ENCODE measurements at regions not wholly inside any gene's neighbourhood (a gene's known extent, or its start where the extent isn't known, plus 50 kb on each side); places are given as distances from the start of the nearest gene placed in this dataset.

DNA sequence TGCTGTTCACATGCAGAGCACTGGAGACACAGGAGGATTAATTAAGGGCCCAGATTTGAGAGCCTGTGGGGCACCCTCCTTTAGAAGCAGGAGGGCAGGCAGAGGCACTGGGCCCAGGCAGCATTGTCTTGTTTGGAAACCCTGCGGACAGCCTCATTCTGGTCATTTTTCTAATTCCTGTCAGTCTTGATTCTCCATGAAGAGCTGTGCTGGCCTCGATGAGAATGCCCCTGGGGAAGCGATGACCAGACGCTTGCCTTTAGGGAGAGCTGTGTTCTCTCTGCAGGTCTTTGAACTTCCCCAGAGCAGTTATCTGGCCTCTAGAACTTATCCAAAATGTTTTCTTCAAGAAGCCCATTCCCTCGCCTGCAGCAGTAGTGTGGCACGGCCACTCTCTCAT, 117.8 kb upstream of the PTCH1 start:
- H3K27ac ChIP-seq (ENCODE audit: extremely low read depth, low read depth, low read length) = no peak overlapping the region
- H3K4me3 ChIP-seq (ENCODE audit: low read depth, low read length) = no peak overlapping the region
- H3K36me3 ChIP-seq (ENCODE audit: control insufficient read depth in 2 of 2, insufficient read depth in 1 of 2, low read length in 2 of 2) = no peaks in the 10 kb centered on the region
- no peaks in the 10 kb centered on the region for H3K4me1 ChIP-seq (ENCODE audit: control insufficient read depth, insufficient read depth, low read length)
- H3K9me3 ChIP-seq (ENCODE audit: control insufficient read depth, insufficient read depth, low read depth, low read length) = no peaks in the 10 kb centered on the region
- ChIA-PET CTCF (interaction anchor here (0.5 kb wide), 1 partner anchor 683 kb away, joined by 3 read pairs; no protein-coding TSS in a partner anchor), POLR2A (no interaction called here)
- TF ChIP-seq ZNF404 (tag by site-specific recombination; IDR thresholded peaks at IDR 0.05) (no peak), ZNF138 (tag by site-specific recombination; IDR thresholded peaks at IDR 0.05; ENCODE audit: borderline replicate concordance) (no peak), ZNF514 (tag by site-specific recombination; IDR thresholded peaks at IDR 0.05) (no peak), HOXC10 (CRISPR knock-in tag; IDR thresholded peaks at IDR 0.05) (no peak), ZNF830 (tag by site-specific recombination; IDR thresholded peaks at IDR 0.05; ENCODE audit: low read depth) (no peak), ZNF2 (tag by site-specific recombination; IDR thresholded peaks at IDR 0.05) (no peak), ZNF473 (tag by site-specific recombination; IDR thresholded peaks at IDR 0.05) (no peak), ZNF341 (tag by site-specific recombination; IDR thresholded peaks at IDR 0.05; ENCODE audit: low read depth) (no peak)
- TF ChIP-seq, protein P1, sequence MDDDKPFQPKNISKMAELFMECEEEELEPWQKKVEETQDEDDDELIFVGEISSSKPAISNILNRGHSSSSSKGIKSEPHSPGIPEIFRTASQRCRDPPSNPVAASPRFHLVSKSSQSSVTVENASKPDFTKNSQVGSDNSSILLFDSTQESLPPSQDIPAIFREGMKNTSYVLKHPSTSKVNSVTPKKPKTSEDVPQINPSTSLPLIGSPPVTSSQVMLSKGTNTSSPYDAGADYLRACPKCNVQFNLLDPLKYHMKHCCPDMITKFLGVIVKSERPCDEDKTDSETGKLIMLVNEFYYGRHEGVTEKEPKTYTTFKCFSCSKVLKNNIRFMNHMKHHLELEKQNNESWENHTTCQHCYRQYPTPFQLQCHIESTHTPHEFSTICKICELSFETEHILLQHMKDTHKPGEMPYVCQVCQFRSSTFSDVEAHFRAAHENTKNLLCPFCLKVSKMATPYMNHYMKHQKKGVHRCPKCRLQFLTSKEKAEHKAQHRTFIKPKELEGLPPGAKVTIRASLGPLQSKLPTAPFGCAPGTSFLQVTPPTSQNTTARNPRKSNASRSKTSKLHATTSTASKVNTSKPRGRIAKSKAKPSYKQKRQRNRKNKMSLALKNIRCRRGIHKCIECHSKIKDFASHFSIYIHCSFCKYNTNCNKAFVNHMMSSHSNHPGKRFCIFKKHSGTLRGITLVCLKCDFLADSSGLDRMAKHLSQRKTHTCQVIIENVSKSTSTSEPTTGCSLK (tag by site-specific recombination; IDR thresholded peaks at IDR 0.05) = no peak

DNA sequence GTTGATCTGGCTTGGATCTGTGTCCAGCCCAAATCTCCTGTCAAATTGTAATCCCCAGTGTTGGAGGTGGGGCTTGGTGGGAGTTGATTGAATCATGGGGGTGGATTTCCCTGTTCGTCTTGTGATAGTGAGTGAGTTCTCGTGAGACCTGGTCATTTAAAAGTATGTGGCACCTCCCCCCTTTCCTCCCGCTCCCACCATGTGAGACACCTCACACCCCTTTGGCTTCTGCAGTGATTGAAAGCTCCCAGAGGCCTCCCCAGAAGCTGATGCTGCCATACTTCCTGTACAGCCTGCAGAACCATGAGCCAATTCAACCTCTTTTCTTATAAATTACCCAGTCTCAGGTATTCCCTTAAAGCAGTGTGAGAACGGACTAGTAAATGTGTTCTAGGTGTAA, 117.3 kb upstream of the PTCH1 start:
- Histone ChIP-seq H3K36me3 (ENCODE audit: control insufficient read depth in 2 of 2, insufficient read depth in 1 of 2, low read length in 2 of 2) (no peaks in the 10 kb centered on the region), H3K4me1 (ENCODE audit: control insufficient read depth, insufficient read depth, low read length) (no peaks in the 10 kb centered on the region), H3K27ac (ENCODE audit: extremely low read depth, low read depth, low read length) (no peak overlapping the region), H3K9me3 (ENCODE audit: control insufficient read depth, insufficient read depth, low read depth, low read length) (no peaks in the 10 kb centered on the region), H3K4me3 (ENCODE audit: low read depth, low read length) (no peak overlapping the region)
- CTCF ChIA-PET = interaction anchor here (0.5 kb wide), 1 partner anchor 684 kb away, joined by 3 read pairs; no protein-coding TSS in a partner anchor
- POLR2A ChIA-PET = interaction anchor here (0.7 kb wide), 1 partner anchor 15 kb away, joined by 7 read pairs; no protein-coding TSS in a partner anchor
- TF ChIP-seq ZNF596 (tag by site-specific recombination; IDR thresholded peaks at IDR 0.05) (no peak), SALL2 (tag by site-specific recombination; IDR thresholded peaks at IDR 0.05; ENCODE audit: borderline replicate concordance) (no peak), IKZF3 (tag by site-specific recombination; IDR thresholded peaks at IDR 0.05) (no peak), ZNF629 (tag by site-specific recombination; IDR thresholded peaks at IDR 0.05) (no peak), ZBTB17 (tag by site-specific recombination; IDR thresholded peaks at IDR 0.05) (no peak), ZNF623 (tag by site-specific recombination; IDR thresholded peaks at IDR 0.05) (no peak), BCL11B (tag by site-specific recombination; IDR thresholded peaks at IDR 0.05; ENCODE audit: low read depth) (no peak)
- TF ChIP-seq, protein P2, sequence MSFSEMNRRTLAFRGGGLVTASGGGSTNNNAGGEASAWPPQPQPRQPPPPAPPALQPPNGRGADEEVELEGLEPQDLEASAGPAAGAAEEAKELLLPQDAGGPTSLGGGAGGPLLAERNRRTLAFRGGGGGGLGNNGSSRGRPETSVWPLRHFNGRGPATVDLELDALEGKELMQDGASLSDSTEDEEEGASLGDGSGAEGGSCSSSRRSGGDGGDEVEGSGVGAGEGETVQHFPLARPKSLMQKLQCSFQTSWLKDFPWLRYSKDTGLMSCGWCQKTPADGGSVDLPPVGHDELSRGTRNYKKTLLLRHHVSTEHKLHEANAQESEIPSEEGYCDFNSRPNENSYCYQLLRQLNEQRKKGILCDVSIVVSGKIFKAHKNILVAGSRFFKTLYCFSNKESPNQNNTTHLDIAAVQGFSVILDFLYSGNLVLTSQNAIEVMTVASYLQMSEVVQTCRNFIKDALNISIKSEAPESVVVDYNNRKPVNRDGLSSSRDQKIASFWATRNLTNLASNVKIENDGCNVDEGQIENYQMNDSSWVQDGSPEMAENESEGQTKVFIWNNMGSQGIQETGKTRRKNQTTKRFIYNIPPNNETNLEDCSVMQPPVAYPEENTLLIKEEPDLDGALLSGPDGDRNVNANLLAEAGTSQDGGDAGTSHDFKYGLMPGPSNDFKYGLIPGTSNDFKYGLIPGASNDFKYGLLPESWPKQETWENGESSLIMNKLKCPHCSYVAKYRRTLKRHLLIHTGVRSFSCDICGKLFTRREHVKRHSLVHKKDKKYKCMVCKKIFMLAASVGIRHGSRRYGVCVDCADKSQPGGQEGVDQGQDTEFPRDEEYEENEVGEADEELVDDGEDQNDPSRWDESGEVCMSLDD (tag by site-specific recombination; IDR thresholded peaks at IDR 0.05) = no peak
- TF ChIP-seq, protein P3, sequence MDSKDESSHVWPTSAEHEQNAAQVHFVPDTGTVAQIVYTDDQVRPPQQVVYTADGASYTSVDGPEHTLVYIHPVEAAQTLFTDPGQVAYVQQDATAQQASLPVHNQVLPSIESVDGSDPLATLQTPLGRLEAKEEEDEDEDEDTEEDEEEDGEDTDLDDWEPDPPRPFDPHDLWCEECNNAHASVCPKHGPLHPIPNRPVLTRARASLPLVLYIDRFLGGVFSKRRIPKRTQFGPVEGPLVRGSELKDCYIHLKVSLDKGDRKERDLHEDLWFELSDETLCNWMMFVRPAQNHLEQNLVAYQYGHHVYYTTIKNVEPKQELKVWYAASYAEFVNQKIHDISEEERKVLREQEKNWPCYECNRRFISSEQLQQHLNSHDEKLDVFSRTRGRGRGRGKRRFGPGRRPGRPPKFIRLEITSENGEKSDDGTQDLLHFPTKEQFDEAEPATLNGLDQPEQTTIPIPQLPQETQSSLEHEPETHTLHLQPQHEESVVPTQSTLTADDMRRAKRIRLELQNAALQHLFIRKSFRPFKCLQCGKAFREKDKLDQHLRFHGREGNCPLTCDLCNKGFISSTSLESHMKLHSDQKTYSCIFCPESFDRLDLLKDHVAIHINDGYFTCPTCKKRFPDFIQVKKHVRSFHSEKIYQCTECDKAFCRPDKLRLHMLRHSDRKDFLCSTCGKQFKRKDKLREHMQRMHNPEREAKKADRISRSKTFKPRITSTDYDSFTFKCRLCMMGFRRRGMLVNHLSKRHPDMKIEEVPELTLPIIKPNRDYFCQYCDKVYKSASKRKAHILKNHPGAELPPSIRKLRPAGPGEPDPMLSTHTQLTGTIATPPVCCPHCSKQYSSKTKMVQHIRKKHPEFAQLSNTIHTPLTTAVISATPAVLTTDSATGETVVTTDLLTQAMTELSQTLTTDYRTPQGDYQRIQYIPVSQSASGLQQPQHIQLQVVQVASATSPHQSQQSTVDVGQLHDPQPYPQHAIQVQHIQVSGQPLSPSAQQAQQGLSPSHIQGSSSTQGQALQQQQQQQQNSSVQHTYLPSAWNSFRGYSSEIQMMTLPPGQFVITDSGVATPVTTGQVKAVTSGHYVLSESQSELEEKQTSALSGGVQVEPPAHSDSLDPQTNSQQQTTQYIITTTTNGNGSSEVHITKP (tag by site-specific recombination; IDR thresholded peaks at IDR 0.05) = no peak
- TF ChIP-seq, protein P4, sequence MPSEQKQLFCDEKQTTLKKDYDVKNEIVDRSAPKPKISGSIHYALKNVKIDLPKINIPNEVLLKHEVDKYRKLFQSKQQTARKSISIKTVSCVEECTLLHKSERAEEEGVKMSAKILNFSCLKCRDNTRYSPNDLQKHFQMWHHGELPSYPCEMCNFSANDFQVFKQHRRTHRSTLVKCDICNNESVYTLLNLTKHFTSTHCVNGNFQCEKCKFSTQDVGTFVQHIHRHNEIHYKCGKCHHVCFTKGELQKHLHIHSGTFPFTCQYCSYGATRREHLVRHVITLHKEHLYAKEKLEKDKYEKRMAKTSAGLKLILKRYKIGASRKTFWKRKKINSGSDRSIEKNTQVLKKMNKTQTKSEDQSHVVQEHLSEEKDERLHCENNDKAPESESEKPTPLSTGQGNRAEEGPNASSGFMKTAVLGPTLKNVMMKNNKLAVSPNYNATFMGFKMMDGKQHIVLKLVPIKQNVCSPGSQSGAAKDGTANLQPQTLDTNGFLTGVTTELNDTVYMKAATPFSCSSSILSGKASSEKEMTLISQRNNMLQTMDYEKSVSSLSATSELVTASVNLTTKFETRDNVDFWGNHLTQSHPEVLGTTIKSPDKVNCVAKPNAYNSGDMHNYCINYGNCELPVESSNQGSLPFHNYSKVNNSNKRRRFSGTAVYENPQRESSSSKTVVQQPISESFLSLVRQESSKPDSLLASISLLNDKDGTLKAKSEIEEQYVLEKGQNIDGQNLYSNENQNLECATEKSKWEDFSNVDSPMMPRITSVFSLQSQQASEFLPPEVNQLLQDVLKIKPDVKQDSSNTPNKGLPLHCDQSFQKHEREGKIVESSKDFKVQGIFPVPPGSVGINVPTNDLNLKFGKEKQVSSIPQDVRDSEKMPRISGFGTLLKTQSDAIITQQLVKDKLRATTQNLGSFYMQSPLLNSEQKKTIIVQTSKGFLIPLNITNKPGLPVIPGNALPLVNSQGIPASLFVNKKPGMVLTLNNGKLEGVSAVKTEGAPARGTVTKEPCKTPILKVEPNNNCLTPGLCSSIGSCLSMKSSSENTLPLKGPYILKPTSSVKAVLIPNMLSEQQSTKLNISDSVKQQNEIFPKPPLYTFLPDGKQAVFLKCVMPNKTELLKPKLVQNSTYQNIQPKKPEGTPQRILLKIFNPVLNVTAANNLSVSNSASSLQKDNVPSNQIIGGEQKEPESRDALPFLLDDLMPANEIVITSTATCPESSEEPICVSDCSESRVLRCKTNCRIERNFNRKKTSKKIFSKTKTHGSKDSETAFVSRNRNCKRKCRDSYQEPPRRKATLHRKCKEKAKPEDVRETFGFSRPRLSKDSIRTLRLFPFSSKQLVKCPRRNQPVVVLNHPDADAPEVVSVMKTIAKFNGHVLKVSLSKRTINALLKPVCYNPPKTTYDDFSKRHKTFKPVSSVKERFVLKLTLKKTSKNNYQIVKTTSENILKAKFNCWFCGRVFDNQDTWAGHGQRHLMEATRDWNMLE (tag by site-specific recombination; conservative IDR thresholded peaks at IDR 0.05; ENCODE audit: low read depth) = no peak
